ENCODE measurements at regions not wholly inside any gene's neighbourhood (a gene's known extent, or its start where the extent isn't known, plus 50 kb on each side); places are given as distances from the start of the nearest gene placed in this dataset.

- H3K9me3 Mint-ChIP-seq: no peaks in the 10 kb centered on the region
- Histone ChIP-seq H3K4me3 (ENCODE audit: low read length) (no peak overlapping the region), H3K27ac (ENCODE audit: low read depth, low read length) (no peak overlapping the region), H3K9me3 (ENCODE audit: control insufficient read depth, low read length) (no peaks in the 10 kb centered on the region), H3K27me3 (ENCODE audit: control insufficient read depth, insufficient read depth, low read length, poor library complexity, severe bottlenecking) (no peaks in the 10 kb centered on the region), H3K4me1 (ENCODE audit: control insufficient read depth, insufficient read depth, low read length) (no peaks in the 10 kb centered on the region), H3K9ac (ENCODE audit: extremely low read depth, low read length, poor library complexity, severe bottlenecking) (no peak overlapping the region), H3K36me3 (ENCODE audit: control insufficient read depth, insufficient read depth, low read length) (no peaks in the 10 kb centered on the region)
- peaks cover 6% of the 10 kb centered on the region for H3K4me1 Mint-ChIP-seq
- H3K27me3 Mint-ChIP-seq (ENCODE audit: insufficient read depth): no peaks in the 10 kb centered on the region
- H3K27ac Mint-ChIP-seq: no peak overlapping the region
- no peak for TF ChIP-seq CTCF (conservative IDR thresholded peaks at IDR 0.05)
- no peaks in the 10 kb centered on the region for H3K36me3 Mint-ChIP-seq (ENCODE audit: low read depth)
- no peak for DNase-seq
- no peak overlapping the region for H3K4me3 Mint-ChIP-seq
Measured at GRCh38 chr3:117170094-117170493, 460.5 kb downstream of the TUSC7 start.

- DNase-seq: no peak
- Histone ChIP-seq H3K27ac (ENCODE audit: low read depth, low read length) (no peak overlapping the region), H3K36me3 (ENCODE audit: control insufficient read depth, insufficient read depth, low read length) (no peaks in the 10 kb centered on the region), H3K9ac (ENCODE audit: extremely low read depth, low read length, poor library complexity, severe bottlenecking) (no peak overlapping the region), H3K9me3 (ENCODE audit: control insufficient read depth, low read length) (no peaks in the 10 kb centered on the region), H3K27me3 (ENCODE audit: control insufficient read depth, insufficient read depth, low read length, poor library complexity, severe bottlenecking) (no peaks in the 10 kb centered on the region), H3K4me3 (ENCODE audit: low read length) (no peak overlapping the region), H3K4me1 (ENCODE audit: control insufficient read depth, insufficient read depth, low read length) (no peaks in the 10 kb centered on the region)
- Mint-ChIP-seq H3K4me1 (peaks cover 6% of the 10 kb centered on the region), H3K27me3 (ENCODE audit: insufficient read depth) (no peaks in the 10 kb centered on the region), H3K36me3 (ENCODE audit: low read depth) (no peaks in the 10 kb centered on the region), H3K27ac (no peak overlapping the region), H3K4me3 (no peak overlapping the region), H3K9me3 (no peaks in the 10 kb centered on the region)
- TF ChIP-seq CTCF (conservative IDR thresholded peaks at IDR 0.05): no peak
Measured at GRCh38 chr3:117171124-117171523, 461.5 kb downstream of the TUSC7 start.

GRCh38 chr3:117172426-117172825 lies 462.8 kb downstream of the TUSC7 start:
- Mint-ChIP-seq H3K27me3 (ENCODE audit: insufficient read depth) (no peaks in the 10 kb centered on the region), H3K4me3 (no peak overlapping the region), H3K36me3 (ENCODE audit: low read depth) (no peaks in the 10 kb centered on the region), H3K27ac (no peak overlapping the region), H3K9me3 (no peaks in the 10 kb centered on the region), H3K4me1 (peaks cover 6% of the 10 kb centered on the region)
- Histone ChIP-seq H3K4me3 (ENCODE audit: low read length) (no peak overlapping the region), H3K9me3 (ENCODE audit: control insufficient read depth, low read length) (no peaks in the 10 kb centered on the region), H3K27ac (ENCODE audit: low read depth, low read length) (no peak overlapping the region), H3K27me3 (ENCODE audit: control insufficient read depth, insufficient read depth, low read length, poor library complexity, severe bottlenecking) (no peaks in the 10 kb centered on the region), H3K4me1 (ENCODE audit: control insufficient read depth, insufficient read depth, low read length) (no peaks in the 10 kb centered on the region), H3K36me3 (ENCODE audit: control insufficient read depth, insufficient read depth, low read length) (no peaks in the 10 kb centered on the region), H3K9ac (ENCODE audit: extremely low read depth, low read length, poor library complexity, severe bottlenecking) (no peak overlapping the region)
- WGBS, 2 experiments (ENCODE audit: insufficient coverage in 1 of 2, insufficient read length in 1 of 2): 96% methylated on average over 1 of the region's 1 CpG; no CpG with 5 or more reads in 1 of the 2 experiments
- no peak for DNase-seq
- TF ChIP-seq CTCF (conservative IDR thresholded peaks at IDR 0.05): no peak

All from endodermal cell (in vitro differentiated cells).